Left kidney (tissue), 1 donor: ENCODE measurements at regions not wholly inside any gene's neighbourhood (a gene's known extent, or its start where the extent isn't known, plus 50 kb on each side); places are given as distances from the start of the nearest gene placed in this dataset.
"Not testable (repeated sequence)": the region's sequence is repeated elsewhere in the genome, so short reads cannot be mapped to it uniquely, and the experiment has no call there.

Experiments used
- DNase-seq: peaks from one replicate; pipeline ENCODE4 v3.0.0-alpha.2; 2013

DNA sequence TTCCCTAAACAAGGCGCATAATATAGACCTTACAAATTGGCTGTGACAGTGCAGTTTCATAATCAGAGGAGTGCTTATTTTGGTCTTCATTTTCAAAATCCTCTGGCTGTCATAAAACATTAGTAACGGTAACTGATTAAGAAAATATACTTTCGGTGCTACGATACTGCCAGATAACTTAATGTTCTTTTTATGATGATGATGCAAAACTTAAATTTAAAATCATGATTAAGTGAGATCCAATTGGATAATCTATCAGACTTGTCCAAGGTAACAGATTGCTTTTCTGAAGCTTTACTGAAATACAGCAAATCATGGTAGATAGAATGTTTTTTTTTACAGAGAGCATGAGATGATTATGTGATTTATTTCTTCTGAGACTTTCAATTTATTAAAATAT, 364.2 kb upstream of the CNTN3 start:
- no peak for DNase-seq

DNA sequence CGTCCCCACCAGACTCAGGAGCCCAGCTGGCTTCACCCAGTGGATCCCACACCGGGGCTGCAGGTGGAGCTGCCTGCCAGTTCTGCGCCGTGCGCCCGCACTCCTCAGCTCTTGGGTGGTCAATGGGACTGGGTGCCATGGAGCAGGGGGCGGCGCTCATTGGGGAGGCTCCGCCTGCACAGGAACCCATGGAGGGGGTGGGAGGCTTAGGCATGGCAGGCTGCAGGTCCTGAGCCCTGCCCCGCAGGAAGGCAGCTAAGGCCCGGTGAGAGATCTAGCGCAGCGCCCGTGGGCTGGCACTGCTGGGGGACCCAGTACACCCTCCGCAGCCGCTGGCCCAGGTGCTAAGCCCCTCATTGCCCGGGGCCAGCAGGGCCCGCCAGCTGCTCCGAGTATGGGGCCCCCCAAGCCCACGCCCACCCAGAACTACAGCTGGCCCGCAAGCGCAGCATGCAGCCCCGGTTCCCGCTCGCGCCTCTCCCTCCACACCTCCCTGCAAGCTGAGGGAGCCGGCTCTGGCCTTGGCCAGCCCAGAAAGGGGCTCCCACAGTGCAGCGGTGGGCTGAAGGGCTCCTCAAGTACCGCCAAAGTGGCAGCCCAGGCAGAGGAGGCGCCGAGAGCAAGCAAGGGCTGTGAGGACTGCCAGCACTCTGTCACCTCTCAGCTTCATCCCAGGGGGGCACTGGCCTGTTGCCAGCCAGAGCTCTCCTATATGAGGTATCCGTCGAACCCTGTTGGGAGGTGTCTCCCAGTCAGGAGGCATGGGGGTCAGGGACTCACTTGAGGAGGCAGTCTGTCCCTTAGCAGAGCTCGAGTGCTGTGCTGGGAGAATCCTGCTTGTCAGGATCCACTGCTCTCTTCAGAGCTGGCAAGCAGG, 370.8 kb upstream of the CNTN3 start:
- not testable (repeated sequence) for DNase-seq

DNA sequence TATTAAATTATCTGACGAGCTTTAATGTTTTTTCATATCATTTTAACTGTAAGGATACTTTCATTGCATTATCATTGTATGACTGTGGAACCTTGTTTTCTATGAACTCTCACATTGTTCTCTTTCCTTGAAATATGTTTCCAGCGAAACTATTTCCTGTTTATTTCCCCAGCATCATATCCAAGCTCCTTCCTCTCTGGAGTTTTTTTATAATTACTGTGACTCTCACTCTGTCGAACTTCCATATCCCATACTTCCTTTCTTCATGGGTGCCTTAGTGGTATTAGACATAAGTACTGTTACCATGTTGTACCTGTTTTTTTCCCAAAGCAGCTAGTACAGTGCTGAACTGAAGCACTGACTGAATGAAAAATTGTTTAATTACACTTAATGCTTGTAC, 373.6 kb upstream of the CNTN3 start:
- no peak for DNase-seq

DNA sequence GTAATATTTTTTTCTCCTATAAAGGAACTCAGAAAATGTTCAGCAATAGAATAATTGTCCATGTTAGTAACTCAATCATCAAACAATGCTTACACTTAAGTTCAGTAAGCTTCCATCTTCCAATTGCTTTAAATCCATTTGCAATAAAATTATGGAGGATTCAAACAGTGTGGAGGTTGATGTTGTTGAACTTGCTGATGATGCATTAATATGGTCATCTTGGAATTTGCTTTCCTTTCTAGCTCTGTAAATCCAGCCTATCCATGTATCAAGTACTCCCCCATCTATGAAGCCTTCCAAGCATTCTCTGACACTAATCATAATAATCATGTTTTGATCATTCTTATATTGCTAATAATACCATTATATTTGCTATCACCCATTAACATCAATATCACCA, 378.4 kb upstream of the CNTN3 start:
- no peak for DNase-seq

DNA sequence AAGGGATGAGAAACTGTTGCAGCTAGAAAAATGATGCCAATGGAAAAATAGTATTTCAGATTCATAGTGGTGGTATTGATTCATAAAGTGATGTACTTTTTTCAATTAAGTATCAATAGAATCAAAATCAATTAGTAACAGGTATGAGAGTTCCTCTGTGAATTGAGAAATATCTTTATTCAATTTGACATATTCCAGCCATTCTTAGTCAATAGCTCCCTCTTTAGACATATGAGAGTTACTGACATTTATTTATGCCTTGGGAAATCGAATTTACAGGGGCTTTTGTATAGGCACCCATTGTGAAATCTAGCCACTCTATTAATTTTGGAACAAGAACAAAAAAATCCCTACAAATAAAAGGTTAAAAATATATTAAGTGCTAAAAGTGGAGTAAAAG, 386.9 kb upstream of the CNTN3 start:
- DNase-seq: no peak

DNA sequence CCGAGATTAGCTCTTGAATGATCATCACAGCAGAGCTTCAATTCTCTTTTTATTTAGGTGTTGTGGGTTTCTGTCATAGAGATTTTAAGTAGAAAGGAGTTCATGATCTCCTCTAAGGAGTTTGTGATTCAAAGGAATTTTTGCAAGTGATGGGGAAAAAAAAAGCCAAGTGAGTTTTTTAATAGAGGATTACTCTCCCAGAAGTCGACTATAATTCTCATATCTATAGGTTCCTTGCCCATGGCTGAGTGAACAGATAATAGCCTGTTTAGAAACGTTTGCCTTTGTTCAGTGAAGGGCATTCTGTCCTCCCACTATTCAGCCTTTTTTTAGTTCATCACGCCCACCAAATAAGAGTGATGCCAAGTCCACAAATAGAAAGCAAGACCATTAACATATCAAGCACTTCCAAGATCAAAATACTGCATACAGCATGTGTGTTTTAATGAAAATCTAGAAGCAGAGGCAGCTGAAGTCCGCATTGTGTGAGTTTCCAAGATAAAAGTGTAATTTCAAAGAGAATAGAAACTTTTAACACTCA, 398.4 kb upstream of the CNTN3 start:
- no peak for DNase-seq

DNA sequence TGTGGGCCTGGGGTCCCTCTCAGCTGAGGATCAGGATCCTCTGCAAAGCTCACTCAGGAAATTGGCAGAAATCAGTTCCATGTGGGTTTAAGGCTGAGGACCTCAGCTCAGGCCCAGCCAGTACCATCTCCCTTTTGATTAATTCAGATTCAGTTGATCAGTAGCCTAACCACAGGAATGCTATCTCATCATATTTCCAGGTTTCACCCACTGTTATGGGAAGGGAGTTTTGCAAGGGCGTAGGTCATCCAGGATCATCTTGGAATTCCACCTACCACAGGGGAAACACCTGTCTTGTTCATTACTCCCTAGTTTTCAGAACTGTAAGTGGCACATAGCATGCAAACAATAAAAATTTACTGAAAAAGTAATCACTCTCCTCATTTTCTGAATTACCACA, 399.5 kb upstream of the CNTN3 start:
- DNase-seq: no peak

DNA sequence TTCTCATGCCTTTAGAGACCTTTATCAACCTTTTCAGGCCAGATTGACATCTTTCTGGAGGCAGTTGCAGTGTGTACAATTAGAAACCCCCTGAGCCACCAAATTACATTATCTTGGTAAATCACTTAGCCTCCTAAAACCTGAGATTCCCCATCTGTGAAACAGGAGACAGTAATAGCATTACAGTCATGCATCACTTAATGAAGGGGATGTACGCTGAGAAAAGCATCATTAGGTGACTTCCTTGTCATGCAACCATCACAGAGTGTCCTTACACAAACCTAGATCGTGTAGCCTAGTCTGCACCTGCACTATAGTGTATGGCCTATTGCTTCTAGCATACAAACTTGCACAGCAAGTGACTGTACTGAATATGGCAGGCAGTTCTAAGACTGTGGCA, 400.8 kb upstream of the CNTN3 start:
- DNase-seq: no peak

DNA sequence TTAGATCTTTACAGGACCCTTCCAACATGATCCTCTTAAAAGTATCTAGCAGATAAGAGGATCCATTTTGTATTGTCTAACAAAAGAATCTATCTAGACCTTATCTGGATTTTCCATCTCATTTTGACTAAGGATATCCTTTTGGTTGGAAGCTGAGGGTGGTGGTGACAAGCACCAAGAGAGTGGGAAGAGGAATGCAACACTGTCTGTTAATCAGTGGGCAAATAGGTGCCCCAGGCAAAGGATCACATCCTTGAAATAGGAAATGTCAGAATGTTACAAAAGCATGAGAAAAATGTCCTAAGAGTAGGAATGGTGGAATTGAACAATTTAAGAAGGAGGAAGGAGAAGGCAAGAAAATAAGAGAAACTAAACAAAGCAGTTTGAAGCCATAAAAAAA, 420.7 kb upstream of the CNTN3 start:
- no peak for DNase-seq

DNA sequence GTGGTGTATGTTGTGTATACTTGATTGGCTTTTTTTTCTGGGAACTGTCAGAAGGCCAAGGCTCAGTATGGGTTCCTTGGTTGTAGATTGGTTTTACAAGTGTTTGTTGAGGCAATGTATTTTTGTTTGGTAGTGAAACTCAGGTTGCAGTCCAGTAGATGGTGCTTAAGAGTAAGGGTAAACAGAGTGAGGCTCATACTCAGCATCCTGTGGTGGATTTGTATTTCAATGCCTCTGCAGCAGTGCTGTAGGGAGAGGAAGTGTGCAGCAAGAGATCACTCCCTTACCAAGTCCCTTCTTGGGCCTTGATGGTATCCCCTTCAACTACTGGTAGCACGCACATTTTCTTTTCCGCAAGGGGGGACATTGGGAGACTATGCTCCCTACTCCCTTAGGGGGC, 428.5 kb upstream of the CNTN3 start:
- no peak for DNase-seq

DNA sequence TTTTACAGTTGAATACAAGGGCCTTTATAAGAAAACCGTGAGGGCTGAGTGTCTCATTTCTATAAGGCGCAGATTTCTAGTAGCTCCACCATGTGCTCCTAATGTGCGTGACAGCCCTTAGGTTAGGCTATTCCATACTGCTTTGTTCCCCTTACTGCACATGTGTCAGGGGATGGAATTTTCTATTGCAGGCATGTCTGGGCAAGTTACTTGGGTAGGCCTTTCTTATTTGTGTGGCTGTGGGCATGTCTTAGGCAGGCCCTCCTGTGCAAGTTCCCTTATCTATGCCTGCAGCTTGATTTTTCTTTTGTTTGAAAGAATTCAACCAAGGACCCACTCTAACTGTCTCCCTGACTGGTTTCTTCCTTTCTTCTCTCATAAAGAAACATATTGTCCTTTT, 434.2 kb upstream of the CNTN3 start:
- no peak for DNase-seq

DNA sequence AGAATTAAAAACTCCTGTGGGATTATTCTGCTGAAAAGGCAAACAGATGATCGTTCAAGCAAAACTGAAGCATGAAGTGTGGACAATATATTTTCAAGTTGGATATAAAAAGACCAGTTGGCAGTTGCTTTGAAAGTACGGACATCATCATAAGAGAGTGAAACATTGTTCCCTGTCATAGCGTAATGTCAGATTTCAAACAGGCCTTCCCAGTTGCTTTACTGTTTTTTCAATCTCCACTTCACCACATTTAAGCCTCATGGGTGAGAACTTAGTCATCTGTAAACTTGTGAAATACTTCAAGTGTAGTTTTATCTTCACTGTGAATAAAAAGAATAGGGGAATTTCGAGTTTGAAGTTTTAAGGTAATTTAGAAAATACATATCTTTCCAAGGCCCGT, 435.1 kb upstream of the CNTN3 start:
- no peak for DNase-seq

DNA sequence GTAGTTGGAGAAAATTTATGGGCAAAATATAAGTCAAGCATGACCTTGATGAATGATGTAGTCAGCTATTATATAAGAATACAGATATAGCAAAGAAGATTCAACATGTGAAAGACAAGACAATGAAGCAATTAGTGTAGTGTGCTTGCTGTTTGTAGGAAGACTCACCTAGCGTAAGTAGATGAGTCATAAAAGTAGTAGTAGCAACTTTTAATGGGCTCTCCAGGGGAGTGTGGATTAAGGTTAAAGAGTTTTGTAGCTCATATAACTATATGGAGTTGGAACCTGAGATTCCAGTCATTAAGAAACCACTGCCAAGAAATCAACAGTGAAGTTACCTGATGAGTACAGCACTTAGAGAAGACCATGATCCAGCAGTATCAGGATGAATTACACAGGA, 444.7 kb upstream of the CNTN3 start:
- DNase-seq: no peak

DNA sequence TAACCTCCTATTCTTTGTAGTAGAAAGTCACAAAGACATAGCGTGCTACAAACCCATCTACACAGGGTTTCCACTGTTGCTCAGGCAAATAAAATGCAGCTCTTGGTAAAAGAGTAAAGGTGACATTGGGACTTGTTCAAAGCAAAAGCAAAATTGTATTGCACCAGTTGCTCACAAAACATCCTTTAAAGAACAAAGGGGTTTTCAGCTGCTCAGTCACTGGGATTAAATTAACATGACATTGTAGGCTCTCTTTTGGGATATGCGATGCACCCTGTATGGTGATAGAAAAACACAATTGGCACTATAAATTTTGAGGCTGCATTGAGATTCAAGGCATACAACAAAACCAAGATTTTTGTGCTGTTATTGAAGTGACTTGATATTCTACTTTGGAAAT, 447.3 kb upstream of the CNTN3 start:
- DNase-seq: no peak

DNA sequence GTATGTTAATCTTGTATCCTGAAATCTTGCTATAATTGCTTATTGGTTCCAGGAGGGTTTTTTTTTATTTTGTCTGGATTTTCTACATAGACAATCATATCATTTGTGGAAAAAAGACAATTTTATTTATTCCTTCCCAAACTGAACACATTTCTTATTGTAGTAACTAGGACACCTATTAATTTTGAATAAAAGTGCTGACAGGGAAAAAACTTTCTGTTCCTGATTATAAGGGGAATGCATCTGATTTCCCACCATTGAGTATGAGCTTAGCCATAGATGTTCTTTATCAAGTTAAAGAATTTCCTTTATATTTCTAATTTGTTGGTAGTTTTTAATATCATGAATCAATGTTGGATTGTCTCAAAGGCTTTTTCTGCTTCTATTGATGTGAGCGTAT, 460.7 kb upstream of the CNTN3 start:
- DNase-seq: no peak

DNA sequence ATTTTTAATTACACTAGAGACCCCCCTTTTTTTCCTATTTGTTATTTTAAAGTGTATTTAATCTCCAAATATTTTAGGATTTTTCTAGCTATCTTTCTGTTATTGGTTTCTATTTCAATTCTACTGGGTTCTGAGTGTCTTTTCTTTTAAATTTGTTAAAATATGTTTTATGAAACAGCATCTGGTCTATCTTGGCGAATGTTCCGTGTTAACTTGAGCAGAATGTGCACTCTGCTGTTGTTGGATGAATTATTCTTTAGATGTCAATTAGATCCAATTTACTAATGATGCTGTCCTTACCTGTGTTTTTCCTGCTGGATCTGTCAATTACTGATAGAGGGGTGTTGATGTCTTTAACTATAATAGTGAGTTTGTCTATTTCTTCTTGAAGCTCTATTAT, 462.0 kb upstream of the CNTN3 start:
- DNase-seq: no peak

DNA sequence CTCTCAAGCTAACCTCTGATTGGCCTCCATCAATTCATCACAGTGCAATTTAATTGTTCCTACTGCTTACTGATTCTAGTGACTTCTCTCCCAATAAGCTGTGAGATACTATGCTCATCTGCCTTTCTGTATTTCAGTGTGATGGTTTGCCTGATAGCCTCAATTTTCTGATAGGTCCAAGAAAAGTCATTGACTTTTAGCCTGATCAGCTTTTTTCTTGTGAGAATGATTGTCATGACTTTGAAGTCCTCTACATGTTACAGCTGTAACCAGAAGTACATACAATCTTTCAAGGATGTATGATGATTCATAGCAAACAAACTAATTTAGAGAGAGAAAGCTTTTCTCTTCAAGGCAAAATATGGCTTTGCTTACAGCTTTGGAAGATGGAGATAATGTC, 463.8 kb upstream of the CNTN3 start:
- DNase-seq: no peak

DNA sequence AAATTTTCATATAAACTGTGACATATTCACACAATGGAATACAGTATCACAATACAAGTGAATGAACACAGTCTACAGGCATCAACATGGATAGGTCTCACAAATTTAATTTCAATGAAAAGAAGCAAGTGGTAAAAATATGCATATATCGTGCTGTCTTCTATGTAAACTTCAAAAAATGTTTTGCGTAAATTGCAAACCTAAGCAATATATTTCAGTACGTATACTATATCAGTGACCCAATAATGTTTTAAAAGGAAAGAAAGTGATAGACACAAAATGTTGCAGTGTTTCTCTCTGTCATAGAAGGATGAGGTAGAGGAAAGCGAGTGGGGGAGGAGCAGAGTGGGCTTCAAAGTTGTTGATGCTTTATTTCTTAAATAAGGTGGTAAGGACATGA, 468.4 kb upstream of the CNTN3 start:
- DNase-seq: no peak

DNA sequence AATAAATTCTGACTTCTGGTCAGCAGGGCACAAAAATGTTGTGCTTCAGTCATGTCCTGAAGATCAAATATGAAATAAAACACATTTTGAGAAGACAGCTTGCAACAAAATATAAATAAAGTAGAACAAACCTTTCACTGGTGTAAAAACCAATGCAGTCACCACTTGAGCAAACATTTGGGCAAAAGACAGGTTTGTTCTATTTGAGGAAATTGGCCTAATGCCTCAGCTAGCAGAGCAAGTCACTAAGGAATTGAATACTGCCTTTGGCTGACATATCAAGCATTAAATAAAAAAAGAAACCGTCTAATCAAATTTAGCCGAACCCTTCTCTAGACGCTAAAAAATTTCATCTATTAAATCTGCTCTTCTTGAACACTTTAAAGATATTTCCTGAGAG, 475.4 kb upstream of the CNTN3 start:
- DNase-seq: no peak

DNA sequence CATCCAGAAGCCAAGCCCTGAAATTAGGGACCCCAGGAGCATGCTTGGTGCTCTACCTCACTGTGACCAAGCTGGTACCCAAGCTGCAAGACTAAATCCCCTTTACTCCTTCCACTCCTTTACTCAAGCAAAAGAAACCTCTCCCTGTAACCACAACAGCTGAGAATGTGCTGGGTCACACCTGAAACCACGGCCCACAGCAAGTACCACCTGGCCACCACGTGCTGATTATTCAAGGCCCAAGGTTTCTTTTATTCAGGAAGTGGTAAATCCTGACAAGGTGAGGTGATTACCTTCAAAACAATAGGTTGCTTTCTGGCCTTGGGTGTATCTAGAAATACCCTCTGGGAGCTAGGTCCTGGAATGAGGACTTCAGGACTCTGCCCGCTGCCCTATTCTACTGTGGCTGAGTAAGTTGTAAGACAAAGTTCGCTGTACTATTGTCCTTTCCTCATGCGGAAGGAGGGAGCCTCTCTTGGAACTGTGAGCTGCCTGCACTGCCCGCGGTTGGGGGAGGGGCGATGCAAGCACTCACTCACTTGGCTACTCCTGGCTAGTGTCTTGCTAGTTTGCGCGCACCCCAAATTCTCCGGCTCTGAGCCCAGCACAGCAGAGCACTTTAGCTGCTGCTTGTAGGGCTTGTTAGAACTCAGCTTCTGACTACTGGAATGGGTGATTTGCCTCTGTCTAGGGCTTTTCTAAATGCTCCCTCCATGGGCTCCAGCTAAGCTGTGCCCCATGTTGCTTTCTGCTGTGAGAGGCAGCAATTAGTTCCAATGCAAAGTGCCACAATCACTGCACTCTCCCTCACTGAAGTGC, 487.1 kb upstream of the CNTN3 start:
- no peak for DNase-seq

DNA sequence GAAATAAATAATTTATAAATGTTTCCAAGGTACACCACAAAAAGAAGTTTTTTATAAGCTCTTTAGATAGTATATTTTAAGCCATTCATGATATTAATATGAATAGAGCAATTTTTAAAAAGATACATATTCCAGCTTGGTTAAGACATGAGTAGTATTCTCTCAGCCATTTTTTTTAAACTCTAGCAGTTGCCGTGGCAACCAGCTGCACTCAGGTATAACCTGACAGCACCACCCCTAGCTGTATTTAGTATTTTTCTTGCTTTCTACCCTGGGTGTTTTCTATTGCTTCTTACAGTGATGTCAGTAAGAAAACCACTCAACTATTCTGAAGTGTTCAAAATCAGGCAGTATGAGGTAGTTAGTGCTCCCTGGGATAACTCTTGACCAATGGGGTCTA, 496.3 kb upstream of the CNTN3 start:
- no peak for DNase-seq

DNA sequence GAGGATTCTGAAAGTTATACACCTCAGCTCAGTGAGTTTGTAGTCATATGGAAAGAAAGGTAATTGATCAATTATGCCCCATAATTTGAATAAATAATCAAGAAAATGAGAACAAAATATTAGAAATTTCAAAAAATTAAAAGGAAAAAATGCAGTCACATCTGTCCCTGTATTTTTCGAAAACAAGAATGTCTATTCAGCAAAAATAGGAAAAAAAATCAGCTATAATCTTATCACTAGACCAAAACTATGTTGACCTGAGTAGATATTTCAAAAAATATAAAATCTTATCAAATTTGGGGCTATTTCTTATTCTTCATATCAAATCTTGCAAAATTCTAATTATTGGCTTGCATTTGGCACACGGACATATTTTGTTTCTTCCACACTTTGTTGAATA, 501.2 kb upstream of the CNTN3 start:
- DNase-seq: no peak

DNA sequence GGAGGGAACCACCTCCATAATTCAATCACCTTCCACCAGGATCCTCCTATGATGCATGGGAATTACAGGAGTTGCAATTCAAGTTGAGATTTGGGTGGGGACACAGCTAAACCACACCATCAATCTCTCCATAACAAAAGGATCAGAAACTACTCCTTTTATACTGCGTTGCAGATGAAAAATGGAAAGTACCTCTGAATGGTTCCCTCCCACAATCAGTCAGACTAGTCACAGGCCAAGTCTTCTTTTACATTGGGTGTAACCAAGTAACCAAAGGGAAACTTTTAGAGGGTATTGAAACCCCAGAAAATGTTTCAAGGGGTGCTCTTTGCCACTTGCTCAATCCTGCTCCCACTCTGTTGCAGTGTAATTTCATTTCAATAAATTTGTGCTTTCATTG, 504.3 kb upstream of the CNTN3 start:
- DNase-seq: no peak

DNA sequence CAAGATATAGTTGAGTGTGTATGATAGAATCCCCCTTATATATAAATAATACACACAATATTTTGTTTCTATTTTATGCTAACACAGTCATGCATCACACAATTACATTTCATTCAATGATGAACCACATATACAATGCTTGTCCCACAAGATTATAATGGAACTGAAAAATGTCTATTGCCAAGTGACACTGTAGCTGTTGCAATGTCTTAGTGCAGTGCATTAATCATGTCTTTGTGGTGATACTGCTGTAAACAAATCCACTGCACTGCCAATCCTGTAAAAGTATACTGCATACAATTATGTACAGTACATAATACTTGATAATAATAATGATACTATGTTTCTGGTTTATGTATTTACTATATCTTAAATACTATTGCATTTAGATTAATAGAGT, 512.1 kb upstream of the CNTN3 start:
- no peak for DNase-seq
